ENCODE measurements at regions not wholly inside any gene's neighbourhood (a gene's known extent, or its start where the extent isn't known, plus 50 kb on each side); places are given as distances from the start of the nearest gene placed in this dataset.

GRCh38 chr2:180799141-180799540 lies 181.3 kb upstream of the UBE2E3 start:
- no peak for TF ChIP-seq POLR2AphosphoS5 (IDR thresholded peaks at IDR 0.05; ENCODE audit: low read depth, low read length)
- no peak for TF ChIP-seq ZFX (IDR thresholded peaks at IDR 0.05)
- TF ChIP-seq SIN3A (IDR thresholded peaks at IDR 0.05; ENCODE audit: low read depth): no peak
- TF ChIP-seq CTCF (IDR thresholded peaks at IDR 0.05 in 2 of 3, conservative IDR thresholded peaks at IDR 0.05 in 1 of 3; ENCODE audit: borderline replicate concordance in 1 of 3, insufficient read depth in 1 of 3, low read depth in 2 of 3, low read length in 2 of 3): no peak
- no peak for TF ChIP-seq ELF1 (IDR thresholded peaks at IDR 0.05; ENCODE audit: borderline replicate concordance, low read depth)
- no peak for TF ChIP-seq JUND (IDR thresholded peaks at IDR 0.05)
- TF ChIP-seq EZH2phosphoT487 (IDR thresholded peaks at IDR 0.05; ENCODE audit: borderline replicate concordance): no peak
- TF ChIP-seq POLR2A (IDR thresholded peaks at IDR 0.05; ENCODE audit: borderline replicate concordance, extremely low read depth, insufficient read depth, insufficient read length): no peak
- TF ChIP-seq REST (IDR thresholded peaks at IDR 0.05; ENCODE audit: low read depth): no peak
- no peak for TF ChIP-seq EZH2 (IDR thresholded peaks at IDR 0.05)
- TF ChIP-seq CBX3 (IDR thresholded peaks at IDR 0.05; ENCODE audit: low read depth): no peak
- no peak for TF ChIP-seq CEBPB (IDR thresholded peaks at IDR 0.05; ENCODE audit: low read depth)
- no peak for TF ChIP-seq RAD21 (IDR thresholded peaks at IDR 0.05; ENCODE audit: low read depth)
